ENCODE measurements at regions not wholly inside any gene's neighbourhood (a gene's known extent, or its start where the extent isn't known, plus 50 kb on each side); places are given as distances from the start of the nearest gene placed in this dataset.

DNA sequence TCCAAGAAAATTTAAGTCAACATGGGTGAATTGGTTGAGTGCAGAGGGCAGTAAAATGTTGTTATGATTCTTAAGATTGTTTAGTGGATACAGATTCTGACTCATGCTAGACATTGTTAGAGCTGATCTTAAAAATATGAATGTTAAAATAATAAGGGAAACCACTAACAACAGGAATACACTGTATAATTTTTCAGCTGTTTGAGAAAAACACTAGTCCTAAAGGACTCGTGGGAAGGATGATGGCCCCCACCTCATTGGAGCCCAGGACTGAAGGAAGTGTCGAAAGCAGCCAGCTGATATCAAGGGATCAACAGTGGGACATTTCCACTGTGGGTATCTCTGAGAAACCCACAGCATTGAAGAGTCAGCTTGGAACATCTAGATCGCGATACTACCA is 82.9 kb upstream of the SCAF11 start:
- no peak for TF ChIP-seq POLR2A (IDR thresholded peaks at IDR 0.05)
- TF ChIP-seq, protein P1, sequence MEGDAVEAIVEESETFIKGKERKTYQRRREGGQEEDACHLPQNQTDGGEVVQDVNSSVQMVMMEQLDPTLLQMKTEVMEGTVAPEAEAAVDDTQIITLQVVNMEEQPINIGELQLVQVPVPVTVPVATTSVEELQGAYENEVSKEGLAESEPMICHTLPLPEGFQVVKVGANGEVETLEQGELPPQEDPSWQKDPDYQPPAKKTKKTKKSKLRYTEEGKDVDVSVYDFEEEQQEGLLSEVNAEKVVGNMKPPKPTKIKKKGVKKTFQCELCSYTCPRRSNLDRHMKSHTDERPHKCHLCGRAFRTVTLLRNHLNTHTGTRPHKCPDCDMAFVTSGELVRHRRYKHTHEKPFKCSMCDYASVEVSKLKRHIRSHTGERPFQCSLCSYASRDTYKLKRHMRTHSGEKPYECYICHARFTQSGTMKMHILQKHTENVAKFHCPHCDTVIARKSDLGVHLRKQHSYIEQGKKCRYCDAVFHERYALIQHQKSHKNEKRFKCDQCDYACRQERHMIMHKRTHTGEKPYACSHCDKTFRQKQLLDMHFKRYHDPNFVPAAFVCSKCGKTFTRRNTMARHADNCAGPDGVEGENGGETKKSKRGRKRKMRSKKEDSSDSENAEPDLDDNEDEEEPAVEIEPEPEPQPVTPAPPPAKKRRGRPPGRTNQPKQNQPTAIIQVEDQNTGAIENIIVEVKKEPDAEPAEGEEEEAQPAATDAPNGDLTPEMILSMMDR (IDR thresholded peaks at IDR 0.05) = no peak

Measured in right lobe of liver (tissue), 4 donors.